ENCODE measurements at regions not wholly inside any gene's neighbourhood (a gene's known extent, or its start where the extent isn't known, plus 50 kb on each side); places are given as distances from the start of the nearest gene placed in this dataset.

- TF ChIP-seq DPF2 (IDR thresholded peaks at IDR 0.05) (no peak), CTCF (IDR thresholded peaks at IDR 0.05 in 2 of 3, conservative IDR thresholded peaks at IDR 0.05 in 1 of 3; ENCODE audit: insufficient read depth in 2 of 3, low read depth in 1 of 3, low read length in 3 of 3) (no peak), ZBTB34 (CRISPR knock-in tag; IDR thresholded peaks at IDR 0.05) (no peak), ZFP91 (CRISPR knock-in tag; IDR thresholded peaks at IDR 0.05) (no peak), BCL6 (CRISPR knock-in tag; IDR thresholded peaks at IDR 0.05) (no peak)
These were observed 53.3 kb upstream of the STXBP6 start for GRCh38 chr14:25103271-25103670.

All from K562 (cell line).